ENCODE measurements at regions not wholly inside any gene's neighbourhood (a gene's known extent, or its start where the extent isn't known, plus 50 kb on each side); places are given as distances from the start of the nearest gene placed in this dataset.
"Not testable (repeated sequence)": the region's sequence is repeated elsewhere in the genome, so short reads cannot be mapped to it uniquely, and the experiment has no call there.

DNA sequence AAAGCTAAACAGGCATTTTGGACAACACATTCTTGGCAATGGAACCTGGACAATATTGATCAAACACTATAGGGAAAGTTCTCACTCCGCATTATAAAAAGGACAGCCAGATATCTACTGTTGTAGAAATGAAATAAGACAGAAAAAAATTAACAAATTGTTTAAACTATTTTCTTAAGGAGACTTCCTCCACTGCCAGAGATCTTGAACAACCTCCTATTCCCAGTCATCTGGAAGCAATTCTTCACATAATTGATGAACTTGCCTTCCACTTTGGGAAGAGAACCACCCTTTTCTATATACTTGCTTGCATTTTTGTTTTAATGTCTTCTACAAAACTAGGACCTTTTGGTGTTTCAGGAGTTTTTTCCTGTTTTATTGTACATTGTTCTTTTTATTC, 216.1 kb downstream of the CASP12 start:
- Mint-ChIP-seq H3K36me3 (ENCODE audit: insufficient read depth) (no peaks in the 10 kb centered on the region), H3K9me3 (no peaks in the 10 kb centered on the region), H3K27me3 (no peaks in the 10 kb centered on the region), H3K4me1 (ENCODE audit: low read depth in 2 of 2) (peaks cover 2 to 8% of the 10 kb centered on the region in 2 donors), H3K27ac (no peak overlapping the region), H3K4me3 (no peak overlapping the region)
- ATAC-seq (replicated peaks), result no peak
- no peak for DNase-seq

DNA sequence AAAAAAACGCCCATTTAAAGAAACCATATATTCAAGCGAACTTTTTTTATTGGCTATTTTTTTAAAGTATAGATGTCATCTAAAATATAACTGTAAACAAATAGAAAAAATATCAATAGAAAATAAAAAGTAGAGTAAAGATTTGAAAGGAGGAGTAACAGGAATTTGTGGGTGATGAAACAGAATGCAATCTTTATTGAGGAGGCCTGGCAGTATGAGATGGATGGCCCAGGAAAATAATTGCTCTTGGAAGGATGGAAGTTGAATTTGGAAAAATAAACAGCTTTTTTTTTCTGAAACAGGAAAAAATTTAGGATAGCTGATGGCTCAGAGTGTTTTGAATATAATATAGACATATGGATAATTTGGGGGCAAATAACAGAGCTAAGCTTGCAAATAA, 219.0 kb downstream of the CASP12 start:
- DNase-seq, result no peak
- Mint-ChIP-seq H3K4me1 (ENCODE audit: low read depth in 2 of 2) (peaks cover 2 to 12% of the 10 kb centered on the region in 2 donors), H3K27me3 (no peaks in the 10 kb centered on the region), H3K4me3 (no peak overlapping the region), H3K36me3 (ENCODE audit: insufficient read depth) (no peaks in the 10 kb centered on the region), H3K9me3 (peaks cover 0 to 1% of the 10 kb centered on the region in 2 donors), H3K27ac (no peak overlapping the region)
- ATAC-seq (replicated peaks), result no peak

DNA sequence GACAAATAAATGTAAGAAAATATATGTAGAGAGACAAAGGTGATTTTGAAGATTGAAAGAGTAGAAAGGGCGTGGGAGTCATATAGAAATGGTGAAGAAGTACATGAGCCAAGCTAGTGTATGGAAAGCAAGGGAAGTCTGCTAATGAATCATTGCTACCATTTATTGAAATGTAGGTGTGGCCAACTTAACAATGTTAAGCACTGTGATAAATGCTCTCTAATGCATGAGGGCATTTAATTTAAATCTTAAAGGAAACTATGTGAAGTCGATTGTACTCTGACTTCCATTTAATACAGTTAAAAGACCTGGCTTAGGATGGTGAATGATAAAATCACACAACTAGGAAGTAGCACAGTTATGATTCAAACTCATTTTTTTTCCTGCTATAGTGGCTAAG, 219.9 kb downstream of the CASP12 start:
- ATAC-seq (replicated peaks) (no peak), DNase-seq (no peak)
- H3K36me3 Mint-ChIP-seq (ENCODE audit: insufficient read depth), result no peaks in the 10 kb centered on the region
- peak overlapping the region in 1 of 2 donors; percentile 44 for H3K27ac Mint-ChIP-seq
- peaks cover 2 to 12% of the 10 kb centered on the region in 2 donors for H3K4me1 Mint-ChIP-seq (ENCODE audit: low read depth in 2 of 2)
- peaks cover 0 to 1% of the 10 kb centered on the region in 2 donors for H3K9me3 Mint-ChIP-seq
- no peaks in the 10 kb centered on the region for H3K27me3 Mint-ChIP-seq
- H3K4me3 Mint-ChIP-seq, result no peak overlapping the region

DNA sequence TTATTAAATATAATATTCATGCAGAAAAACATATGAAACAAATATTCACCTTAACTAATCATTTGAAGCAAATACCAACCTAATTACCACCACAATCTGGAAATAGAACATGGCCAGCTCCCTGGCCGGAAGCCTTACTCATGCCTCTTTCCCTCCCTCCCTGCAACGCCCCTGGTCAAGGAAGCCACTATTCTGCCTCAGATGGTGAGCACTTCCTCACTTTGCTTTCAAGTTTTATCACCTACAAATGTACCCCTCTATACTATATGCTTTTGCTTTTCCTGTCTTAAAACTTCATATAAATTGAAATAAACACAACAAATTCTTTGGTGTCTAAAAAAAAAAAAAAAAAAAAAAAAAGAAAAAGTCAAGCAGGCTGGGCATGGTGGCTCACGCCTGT, 221.2 kb downstream of the CASP12 start:
- not testable (repeated sequence) for DNase-seq; H3K9me3 Mint-ChIP-seq; H3K4me3 Mint-ChIP-seq; H3K36me3 Mint-ChIP-seq (ENCODE audit: insufficient read depth); ATAC-seq (replicated peaks); H3K27me3 Mint-ChIP-seq
- Mint-ChIP-seq H3K27ac (peak overlapping the region in 1 of 2 donors; percentile 41), H3K4me1 (ENCODE audit: low read depth in 2 of 2) (peaks cover 2 to 12% of the 10 kb centered on the region in 2 donors)

DNA sequence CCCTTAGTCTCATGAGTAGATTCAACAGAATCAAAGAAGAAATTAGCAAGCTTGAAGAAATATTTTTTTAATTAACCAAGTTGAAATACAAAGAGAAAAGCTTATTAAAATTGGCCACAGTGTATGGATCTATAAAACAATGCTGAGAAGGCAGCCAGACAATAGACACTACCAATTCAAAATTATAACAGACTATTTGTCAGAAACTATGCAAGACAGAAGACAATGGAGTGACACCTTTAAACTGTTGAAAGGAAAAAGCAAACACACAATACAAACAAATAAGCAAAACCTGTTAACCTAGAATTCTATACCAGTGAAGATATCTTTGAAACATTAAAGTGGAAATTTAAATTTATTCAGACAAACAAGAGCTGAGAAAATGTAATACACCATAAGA, 225.4 kb downstream of the CASP12 start:
- DNase-seq (no peak), ATAC-seq (replicated peaks) (no peak)
- Mint-ChIP-seq H3K27me3 (no peaks in the 10 kb centered on the region), H3K36me3 (ENCODE audit: insufficient read depth) (no peaks in the 10 kb centered on the region), H3K27ac (no peak overlapping the region), H3K9me3 (peaks cover 0 to 1% of the 10 kb centered on the region in 2 donors), H3K4me1 (ENCODE audit: low read depth in 2 of 2) (peaks cover 13 to 19% of the 10 kb centered on the region in 2 donors), H3K4me3 (no peak overlapping the region)

DNA sequence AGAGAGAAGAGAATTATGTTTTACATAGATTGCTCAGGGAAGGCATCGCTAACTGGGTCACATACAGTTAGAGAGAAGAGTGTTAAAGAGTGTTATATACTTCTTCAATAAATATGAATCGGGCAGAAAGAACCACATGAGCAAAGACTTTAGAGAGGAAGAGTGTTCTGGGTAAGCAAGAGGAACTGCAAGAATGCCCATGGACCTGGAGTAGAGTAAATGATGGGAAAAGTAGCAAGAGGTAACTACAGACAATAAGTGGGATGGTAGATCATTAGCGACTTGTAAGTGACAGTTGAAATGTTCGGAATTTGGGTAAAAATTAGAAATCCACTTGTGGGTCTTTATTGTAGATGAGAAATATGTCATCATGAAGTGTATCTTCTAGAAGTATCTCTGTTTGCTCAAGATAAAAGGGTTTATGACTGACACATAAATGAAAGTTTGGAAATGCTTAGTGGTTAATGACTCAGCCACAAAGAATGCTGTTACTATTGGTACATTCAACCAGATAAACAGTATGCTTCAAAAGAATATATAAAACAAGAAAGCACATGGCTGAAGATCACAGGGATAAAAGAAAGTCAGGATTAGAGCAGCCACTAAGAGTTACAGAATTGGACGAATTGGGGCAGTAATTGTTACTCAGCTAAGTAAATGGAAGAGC, 229.3 kb downstream of the CASP12 start:
- H3K36me3 Mint-ChIP-seq (ENCODE audit: insufficient read depth), result no peaks in the 10 kb centered on the region
- no peak overlapping the region for H3K4me3 Mint-ChIP-seq
- peaks cover 13 to 15% of the 10 kb centered on the region in 2 donors for H3K4me1 Mint-ChIP-seq (ENCODE audit: low read depth in 2 of 2)
- ATAC-seq (replicated peaks) (peak; percentile 86), DNase-seq (no peak)
- no peaks in the 10 kb centered on the region for H3K27me3 Mint-ChIP-seq
- no peaks in the 10 kb centered on the region for H3K9me3 Mint-ChIP-seq
- H3K27ac Mint-ChIP-seq, result no peak overlapping the region

DNA sequence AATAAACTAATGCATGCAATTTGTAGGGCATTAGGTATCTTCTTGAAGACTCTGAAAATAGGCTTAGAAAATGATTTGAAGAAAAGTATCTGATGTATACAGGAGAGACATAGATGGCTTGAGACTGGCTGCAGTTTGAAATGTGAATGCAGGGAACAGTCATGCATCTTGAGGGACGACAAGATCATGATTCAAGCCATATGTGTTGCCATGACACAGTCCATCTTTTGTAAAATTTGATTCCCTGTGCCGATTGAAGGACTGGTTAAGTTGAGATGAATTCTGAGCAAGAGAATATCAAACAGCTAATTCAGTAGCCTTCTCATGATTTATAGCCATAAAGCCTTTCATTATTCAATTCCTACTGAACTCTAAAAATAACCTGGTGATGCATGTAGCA, 231.6 kb downstream of the CASP12 start:
- Mint-ChIP-seq H3K27ac (no peak overlapping the region), H3K4me3 (no peak overlapping the region), H3K36me3 (ENCODE audit: insufficient read depth) (no peaks in the 10 kb centered on the region), H3K27me3 (no peaks in the 10 kb centered on the region), H3K4me1 (ENCODE audit: low read depth in 2 of 2) (peaks cover 13 to 14% of the 10 kb centered on the region in 2 donors), H3K9me3 (no peaks in the 10 kb centered on the region)
- no peak for ATAC-seq (replicated peaks)
- no peak for DNase-seq

DNA sequence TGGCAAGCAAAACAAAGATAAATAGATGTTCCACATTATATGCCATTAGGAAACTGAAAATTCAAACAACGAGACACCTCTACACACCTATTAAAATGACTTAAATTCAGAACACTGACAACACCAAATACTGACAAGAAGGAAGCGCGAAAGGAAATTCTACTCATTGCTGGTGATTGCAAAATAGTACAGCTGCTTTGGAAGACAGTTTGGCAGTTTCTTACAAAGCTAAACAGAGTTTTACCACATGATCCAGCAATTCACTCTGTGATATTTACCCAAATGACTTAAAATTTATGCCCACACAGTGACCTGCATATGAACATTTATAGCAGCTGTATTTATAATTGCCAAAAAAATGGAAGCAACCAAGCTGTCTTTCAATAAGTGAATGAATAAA, 232.6 kb downstream of the CASP12 start:
- Mint-ChIP-seq H3K27me3 (no peaks in the 10 kb centered on the region), H3K36me3 (ENCODE audit: insufficient read depth) (no peaks in the 10 kb centered on the region), H3K27ac (no peak overlapping the region), H3K9me3 (no peaks in the 10 kb centered on the region), H3K4me3 (no peak overlapping the region), H3K4me1 (ENCODE audit: low read depth in 2 of 2) (peaks cover 7 to 10% of the 10 kb centered on the region in 2 donors)
- DNase-seq (no peak), ATAC-seq (replicated peaks) (no peak)

DNA sequence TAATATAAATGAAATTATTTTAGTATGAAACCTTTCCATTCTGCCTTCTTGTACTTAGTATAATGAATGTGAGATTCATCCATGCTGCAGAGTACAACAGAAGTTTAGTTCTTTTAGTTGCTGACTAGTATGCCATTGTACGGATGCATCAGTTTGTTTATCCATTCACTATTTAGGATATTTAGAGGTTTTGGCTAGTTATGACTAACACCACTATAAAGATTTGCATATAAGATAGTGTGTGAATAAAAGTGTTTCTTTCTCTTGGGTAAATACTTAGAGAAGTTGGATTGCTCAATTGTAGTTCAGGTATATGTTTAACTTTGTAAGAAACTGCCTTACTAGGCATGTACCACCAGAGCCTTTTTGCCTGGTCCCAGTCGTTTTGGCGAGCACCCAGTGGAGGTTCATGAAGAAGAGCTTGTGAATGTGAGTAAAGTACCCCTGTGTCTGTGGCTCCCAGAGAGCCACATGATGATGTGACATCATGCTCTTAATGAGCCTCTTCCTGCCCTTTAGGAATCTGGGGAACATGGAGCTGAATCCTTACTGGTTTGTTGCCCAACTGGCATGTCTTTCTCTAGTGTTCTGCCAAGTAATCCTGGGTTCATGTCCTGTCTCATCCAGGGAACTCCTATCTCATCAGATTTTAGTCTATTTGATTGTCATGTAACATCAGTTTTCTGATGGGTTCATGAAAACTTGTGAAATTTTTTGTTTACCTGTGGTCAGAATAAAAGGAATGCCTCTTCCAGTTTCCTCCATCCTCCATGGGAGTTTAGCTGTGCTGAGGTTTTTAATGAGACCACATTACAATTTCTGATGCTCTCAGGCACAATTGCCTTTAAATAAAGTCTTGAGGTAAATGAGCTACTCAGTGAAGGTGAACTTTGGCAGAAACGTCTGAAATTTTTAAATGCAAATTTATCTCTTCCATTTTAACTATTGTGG, 234.8 kb downstream of the CASP12 start:
- ATAC-seq (replicated peaks) (no peak), DNase-seq (no peak)
- no peak overlapping the region for H3K27ac Mint-ChIP-seq
- no peaks in the 10 kb centered on the region for H3K27me3 Mint-ChIP-seq
- H3K36me3 Mint-ChIP-seq (ENCODE audit: insufficient read depth), result no peaks in the 10 kb centered on the region
- H3K4me1 Mint-ChIP-seq (ENCODE audit: low read depth in 2 of 2), result peaks cover 0 to 2% of the 10 kb centered on the region in 2 donors
- H3K9me3 Mint-ChIP-seq, result no peaks in the 10 kb centered on the region
- H3K4me3 Mint-ChIP-seq, result no peak overlapping the region

DNA sequence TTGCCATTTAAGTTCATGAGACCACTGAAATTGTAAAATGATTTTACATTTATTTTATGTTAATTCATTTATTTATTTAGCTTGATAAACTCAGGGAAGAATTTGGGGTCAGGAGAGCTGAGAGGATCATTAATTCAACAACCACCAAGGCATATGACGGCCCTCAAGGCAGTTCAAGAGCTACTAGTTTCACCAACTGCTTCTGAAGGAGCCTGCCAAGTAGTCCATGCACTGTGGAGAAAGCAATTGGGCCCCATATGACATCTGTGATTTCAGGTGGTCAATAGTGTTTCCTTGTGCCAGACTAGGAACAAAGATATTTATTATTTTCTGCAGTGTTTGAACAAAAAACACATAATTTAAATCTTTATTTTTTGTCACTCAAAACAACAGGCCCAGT, 236.4 kb downstream of the CASP12 start:
- no peak overlapping the region for H3K27ac Mint-ChIP-seq

DNA sequence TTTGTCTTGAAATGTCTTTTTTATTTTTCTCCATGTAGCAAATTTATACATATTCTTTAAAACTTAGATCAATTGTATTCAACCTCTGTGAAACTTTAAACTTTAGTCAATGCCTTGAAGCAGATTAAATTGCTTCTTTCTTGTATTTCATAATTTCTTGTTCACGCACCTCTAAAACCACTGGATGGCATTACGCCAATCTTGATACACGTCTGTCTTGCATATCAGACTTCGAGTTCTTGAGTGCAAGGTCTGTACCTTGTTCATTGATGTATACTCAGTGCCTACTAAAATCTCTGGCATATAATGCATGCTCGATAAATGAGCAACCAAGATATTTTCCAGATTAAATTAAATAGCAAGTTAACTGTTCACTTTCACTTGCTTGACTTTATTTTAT, 236.8 kb downstream of the CASP12 start:
- Mint-ChIP-seq H3K4me3 (no peak overlapping the region), H3K36me3 (ENCODE audit: insufficient read depth) (no peaks in the 10 kb centered on the region), H3K27ac (no peak overlapping the region), H3K9me3 (no peaks in the 10 kb centered on the region), H3K27me3 (no peaks in the 10 kb centered on the region), H3K4me1 (ENCODE audit: low read depth in 2 of 2) (peaks cover 0 to 2% of the 10 kb centered on the region in 2 donors)
- DNase-seq, result no peak
- no peak for ATAC-seq (replicated peaks)

More for the DNA sequence above, 236.4 kb downstream of the CASP12 start:
- no peak overlapping the region for H3K4me3 Mint-ChIP-seq
- H3K9me3 Mint-ChIP-seq, result no peaks in the 10 kb centered on the region
- H3K4me1 Mint-ChIP-seq (ENCODE audit: low read depth in 2 of 2), result peaks cover 0 to 2% of the 10 kb centered on the region in 2 donors
- ATAC-seq (replicated peaks) (no peak), DNase-seq (no peak)
- H3K36me3 Mint-ChIP-seq (ENCODE audit: insufficient read depth), result no peaks in the 10 kb centered on the region
- H3K27me3 Mint-ChIP-seq, result no peaks in the 10 kb centered on the region

DNA sequence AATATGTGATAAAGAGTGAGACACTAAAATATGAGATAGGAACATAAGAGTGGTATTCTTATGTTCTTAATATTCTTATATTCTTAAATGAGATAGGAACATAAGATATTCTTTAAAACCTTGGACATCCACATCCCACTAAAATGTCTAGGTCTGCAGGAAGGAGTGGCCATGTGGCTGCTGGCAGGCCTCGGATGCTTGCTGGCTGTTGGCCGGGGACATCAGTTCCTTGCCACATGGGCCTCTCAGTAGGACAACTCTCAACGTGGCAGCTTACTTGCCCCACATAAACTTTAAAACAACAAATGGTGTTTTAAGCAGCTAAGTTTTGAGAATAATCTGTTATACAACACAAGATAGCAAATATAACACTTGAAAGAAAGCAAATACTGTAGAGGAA, 240.1 kb downstream of the CASP12 start:
- no peak overlapping the region for H3K27ac Mint-ChIP-seq
- no peak overlapping the region for H3K4me3 Mint-ChIP-seq
- H3K4me1 Mint-ChIP-seq (ENCODE audit: low read depth in 2 of 2), result peaks cover 5 to 10% of the 10 kb centered on the region in 2 donors
- no peaks in the 10 kb centered on the region for H3K36me3 Mint-ChIP-seq (ENCODE audit: insufficient read depth)
- no peak for ATAC-seq (replicated peaks)
- H3K27me3 Mint-ChIP-seq, result no peaks in the 10 kb centered on the region
- no peak for DNase-seq
- H3K9me3 Mint-ChIP-seq, result no peaks in the 10 kb centered on the region

DNA sequence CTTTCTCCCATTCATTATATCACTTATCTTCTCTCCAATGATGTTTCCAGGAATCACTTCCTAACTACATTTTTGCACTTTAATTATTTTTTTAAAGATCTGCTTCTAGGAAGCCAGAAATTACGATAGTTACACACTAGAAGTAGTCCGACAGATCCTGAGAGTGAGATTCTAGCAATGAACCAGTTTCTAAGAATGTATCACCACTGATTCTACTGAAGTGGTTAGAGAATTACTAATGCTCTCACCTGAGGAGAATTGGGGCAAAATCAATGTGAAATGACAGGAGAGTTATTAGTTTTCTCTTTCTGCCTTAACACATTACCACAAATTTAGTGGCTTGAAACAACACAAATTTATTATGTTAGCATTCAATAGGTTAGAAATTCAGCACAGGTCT, 241.2 kb downstream of the CASP12 start:
- Mint-ChIP-seq H3K4me1 (ENCODE audit: low read depth in 2 of 2) (peaks cover 8 to 14% of the 10 kb centered on the region in 2 donors), H3K27me3 (no peaks in the 10 kb centered on the region), H3K4me3 (no peak overlapping the region), H3K36me3 (ENCODE audit: insufficient read depth) (no peaks in the 10 kb centered on the region), H3K9me3 (no peaks in the 10 kb centered on the region), H3K27ac (no peak overlapping the region)
- ATAC-seq (replicated peaks), result no peak
- no peak for DNase-seq

DNA sequence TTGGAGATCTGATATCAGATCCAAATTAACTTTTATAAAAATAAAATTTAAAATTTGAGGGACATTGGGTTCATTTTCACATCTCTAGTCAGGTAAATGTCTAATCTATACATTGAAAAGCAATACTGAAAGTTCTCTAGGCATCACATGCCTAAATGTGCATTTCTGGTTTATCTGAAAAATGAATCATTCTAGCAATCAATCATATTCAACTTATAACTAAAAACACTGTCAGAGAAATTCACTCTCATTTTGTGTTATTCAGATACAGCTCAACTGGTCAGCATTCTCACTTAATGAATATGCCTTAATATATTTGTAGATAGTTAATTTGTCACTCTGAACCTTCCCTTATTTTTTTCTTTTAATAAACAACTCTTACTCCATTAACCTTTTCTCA, 243.2 kb downstream of the CASP12 start:
- Mint-ChIP-seq H3K27ac (no peak overlapping the region), H3K4me3 (no peak overlapping the region), H3K9me3 (no peaks in the 10 kb centered on the region), H3K27me3 (no peaks in the 10 kb centered on the region), H3K36me3 (ENCODE audit: insufficient read depth) (no peaks in the 10 kb centered on the region), H3K4me1 (ENCODE audit: low read depth in 2 of 2) (peaks cover 8 to 14% of the 10 kb centered on the region in 2 donors)
- ATAC-seq (replicated peaks) (no peak), DNase-seq (no peak)
